Heart left ventricle (tissue), 16 donors: ENCODE measurements at regions not wholly inside any gene's neighbourhood (a gene's known extent, or its start where the extent isn't known, plus 50 kb on each side); places are given as distances from the start of the nearest gene placed in this dataset.
A peak's percentile ranks its signal among the peaks of the same experiment; 100 is the strongest.

Experiments
- ATAC-seq, 4 donors: fragments of 200-7000 bp; cut with Tn5 transposase; one replicate each; pipeline ENCODE4 v1.9.1; 2020 to 2022; ENCODE audit warnings: moderate library complexity in 4 of 4, mild to moderate bottlenecking in 3 of 4, moderate number of reproducible peaks in 1 of 4
- DNase-seq, 5 donors: peaks; one replicate each; pipeline ENCODE4 v3.0.0-alpha.2; 2020
- H3K27ac ChIP-seq, 12 donors: fragments of 200-600 bp; sonication (generic) in 4 of 12; one replicate each; pipeline versions ENCODE4 v1.5.0 to v1.8.0; 2016 to 2022; ENCODE audit warnings: mild to moderate bottlenecking in 2 of 12
- H3K27me3 ChIP-seq, 9 donors: fragments of 200-600 bp; sonication (generic) in 2 of 9; one replicate each; pipeline versions ENCODE4 v1.5.1 to v1.8.0; 2016 to 2022; ENCODE audit warnings: mild to moderate bottlenecking in 3 of 9
- H3K36me3 ChIP-seq, 9 donors: fragments of 200-600 bp; sonication (generic) in 2 of 9; one replicate each; pipeline versions ENCODE4 v1.5.0 to v1.8.0; 2018 to 2022; ENCODE audit warnings: mild to moderate bottlenecking in 2 of 9
- H3K4me1 ChIP-seq, 12 donors: fragments of 200-600 bp; sonication (generic) in 4 of 12; one replicate each; pipeline versions ENCODE4 v1.5.0 to v1.8.0; 2016 to 2022; ENCODE audit warnings: mild to moderate bottlenecking in 3 of 12
- H3K4me3 ChIP-seq, 12 donors: fragments of 200-600 bp; sonication (generic) in 4 of 12; one replicate each; pipeline versions ENCODE4 v1.5.0 to v1.8.0; 2017 to 2022; ENCODE audit warnings: mild to moderate bottlenecking in 9 of 12, moderate library complexity in 4 of 12
- H3K9me3 ChIP-seq, 12 donors: fragments of 200-600 bp; sonication (generic) in 4 of 12; one replicate each; pipeline versions ENCODE4 v1.5.0 to v1.8.0; 2016 to 2022; ENCODE audit warnings: mild to moderate bottlenecking in 1 of 12
- POLR2A ChIP-seq, 2 donors: fragments of 450-650 bp; IDR thresholded peaks; one replicate each; pipeline ENCODE4 v1.6.1; 2017; ENCODE audit warnings: antibody characterized with exemption in 2 of 2, mild to moderate bottlenecking in 2 of 2, moderate library complexity in 2 of 2
- WGBS, 4 donors: extraction: QIAGEN DNeasy Blood & Tissue Kit in 2 of 4; methylation state at CpG; one replicate each; pipeline versions ENCODE4 v1.1.5 to v1.1.7; 2013 to 2018; 5-methylcytosine and 5-hydroxymethylcytosine counted together
- intact Hi-C, 10 donors: fragments of 100-400 bp; cut with DNase I; formaldehyde crosslinking; loops; one replicate each; pipeline versions ENCODE4 v1.11.1 to v1.14.2; 2022
- TF ChIP-seq, protein P1 (sequence below), 12 donors: fragments of 200-600 bp; sonication (generic) in 4 of 12; IDR thresholded peaks; one replicate each; pipeline versions ENCODE4 v1.5.0 to v1.8.0; 2018 to 2022; ENCODE audit warnings: antibody characterized with exemption in 12 of 12, mild to moderate bottlenecking in 5 of 12
- donor health status: ischemic (EF 13 %, LVEDD 7.1; RV severe dilation, severe dysfunction).
- donor health status: healthy with polysubstance abuse.
- donor health status: DM: no; HTN: yes; CAD: no.
- donor health status: DM: no; HTN: no; CAD: no.
- donor health status: ischemic (EF 25% LVEDD 6.9; RV normal size, moderate dysfunction).
- donor health status: ischemic (EF 25% LVEDD 5.7; RV mildly dilated, moderate dysfunction).
- donor health status: healthy.
- donor health status: DM: yes; HTN: yes; CAD: no.
- donor health status: ischemic (EF 35%, LVEDD 5.7; RV mildly dilated, moderate dysfunction).
- donor health status: nonischemic (EF 11% LVEDD 7.7; RV severe dilation, severe dysfunction).
- donor health status: DM: yes; HTN: yes; CAD: no.
- donor health status: PGD.
- donor health status: ischemic (EF 29% LVEDD 5.4; RV normal size, mild dysfunction).
- donor health status: nonischemic (EF 23%, LVEDD 6.1; RV moderate dilation, normal function).

- ATAC-seq (no peak), DNase-seq (no peak)
- Histone ChIP-seq H3K4me1 (peaks cover 0 to 3% (median 0%) of the 10 kb centered on the region in 12 donors), H3K27me3 (no peaks in the 10 kb centered on the region), H3K36me3 (no peaks in the 10 kb centered on the region), H3K9me3 (peaks cover 0 to 22% (median 8%) of the 10 kb centered on the region in 12 donors), H3K27ac (no peak overlapping the region), H3K4me3 (no peak overlapping the region)
- TF ChIP-seq POLR2A (IDR thresholded peaks at IDR 0.05), result no peak
- TF ChIP-seq, protein P1, sequence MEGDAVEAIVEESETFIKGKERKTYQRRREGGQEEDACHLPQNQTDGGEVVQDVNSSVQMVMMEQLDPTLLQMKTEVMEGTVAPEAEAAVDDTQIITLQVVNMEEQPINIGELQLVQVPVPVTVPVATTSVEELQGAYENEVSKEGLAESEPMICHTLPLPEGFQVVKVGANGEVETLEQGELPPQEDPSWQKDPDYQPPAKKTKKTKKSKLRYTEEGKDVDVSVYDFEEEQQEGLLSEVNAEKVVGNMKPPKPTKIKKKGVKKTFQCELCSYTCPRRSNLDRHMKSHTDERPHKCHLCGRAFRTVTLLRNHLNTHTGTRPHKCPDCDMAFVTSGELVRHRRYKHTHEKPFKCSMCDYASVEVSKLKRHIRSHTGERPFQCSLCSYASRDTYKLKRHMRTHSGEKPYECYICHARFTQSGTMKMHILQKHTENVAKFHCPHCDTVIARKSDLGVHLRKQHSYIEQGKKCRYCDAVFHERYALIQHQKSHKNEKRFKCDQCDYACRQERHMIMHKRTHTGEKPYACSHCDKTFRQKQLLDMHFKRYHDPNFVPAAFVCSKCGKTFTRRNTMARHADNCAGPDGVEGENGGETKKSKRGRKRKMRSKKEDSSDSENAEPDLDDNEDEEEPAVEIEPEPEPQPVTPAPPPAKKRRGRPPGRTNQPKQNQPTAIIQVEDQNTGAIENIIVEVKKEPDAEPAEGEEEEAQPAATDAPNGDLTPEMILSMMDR (IDR thresholded peaks at IDR 0.05), result no peak
- intact Hi-C loops, result no loop called here
- WGBS, 4 donors, result 86 to 97% (median 90%) methylated on average over 2 of the region's 2 CpGs
Observed at GRCh38 chr18:24995755-24996154, 356.2 kb downstream of the ZNF521 start.

GRCh38 chr18:24999650-25000267 lies 352.2 kb downstream of the ZNF521 start:
- WGBS, 4 donors, result 95 to 99% (median 96%) methylated on average over 3 of the region's 3 CpGs

GRCh38 chr18:25001803-25002202 lies 350.2 kb downstream of the ZNF521 start:
- Histone ChIP-seq H3K27ac (no peak overlapping the region), H3K9me3 (peaks cover 0 to 22% (median 8%) of the 10 kb centered on the region in 12 donors), H3K36me3 (no peaks in the 10 kb centered on the region), H3K4me1 (peaks cover 0 to 7% (median 0%) of the 10 kb centered on the region in 12 donors), H3K4me3 (no peak overlapping the region), H3K27me3 (no peaks in the 10 kb centered on the region)
- no peak for ATAC-seq
- DNase-seq, result no peak
- 93 to 95% (median 94%) methylated on average over 2 of the region's 2 CpGs for WGBS, 4 donors
- intact Hi-C loops, result no loop called here
- TF ChIP-seq, protein P1 (IDR thresholded peaks at IDR 0.05), result no peak
- no peak for TF ChIP-seq POLR2A (IDR thresholded peaks at IDR 0.05)

More at GRCh38 chr18:24999650-25000267, 352.2 kb downstream of the ZNF521 start:
- H3K9me3 ChIP-seq, result peaks cover 0 to 22% (median 8%) of the 10 kb centered on the region in 12 donors
- TF ChIP-seq, protein P1 (IDR thresholded peaks at IDR 0.05), result no peak
- no peak for TF ChIP-seq POLR2A (IDR thresholded peaks at IDR 0.05)
- no peaks in the 10 kb centered on the region for H3K4me1 ChIP-seq
- DNase-seq (no peak), ATAC-seq (no peak)
- intact Hi-C loops, result no loop called here
- no peaks in the 10 kb centered on the region for H3K36me3 ChIP-seq
- no peak overlapping the region for H3K27ac ChIP-seq
- H3K4me3 ChIP-seq, result no peak overlapping the region
- no peaks in the 10 kb centered on the region for H3K27me3 ChIP-seq

GRCh38 chr18:25005541-25006403 lies 346.2 kb downstream of the ZNF521 start:
- no peaks in the 10 kb centered on the region for H3K36me3 ChIP-seq
- peaks cover 0 to 7% (median 0%) of the 10 kb centered on the region in 12 donors for H3K4me1 ChIP-seq
- H3K9me3 ChIP-seq, result peaks cover 0 to 12% (median 0%) of the 10 kb centered on the region in 12 donors
- intact Hi-C loops, result no loop called here
- ATAC-seq (peak; percentile 16 to 67 (median 57)), DNase-seq (no peak)
- H3K27me3 ChIP-seq, result no peaks in the 10 kb centered on the region
- H3K4me3 ChIP-seq, result no peak overlapping the region
- TF ChIP-seq, protein P1 (IDR thresholded peaks at IDR 0.05), result no peak
- no peak for TF ChIP-seq POLR2A (IDR thresholded peaks at IDR 0.05)
- 49 to 62% (median 56%) methylated on average over 6 of the region's 6 CpGs for WGBS, 4 donors
- no peak overlapping the region for H3K27ac ChIP-seq
